GM04503 (cell line): ENCODE measurements at regions not wholly inside any gene's neighbourhood (a gene's known extent, or its start where the extent isn't known, plus 50 kb on each side); places are given as distances from the start of the nearest gene placed in this dataset.

Experiments used
- DNase-seq: peaks from one replicate; pipeline ENCODE4 v3.0.0-alpha.2; 2012; ENCODE audit warnings: low read depth

GRCh38 chr12:76611533-76611932 is 52.0 kb upstream of the OSBPL8 start:
- peak; percentile 91 for DNase-seq

- DNase-seq = no peak
Observed at GRCh38 chr12:76614364-76614763, 54.8 kb upstream of the OSBPL8 start.

GRCh38 chr12:76618031-76618430 is 58.5 kb upstream of the OSBPL8 start:
- no peak for DNase-seq

DNA sequence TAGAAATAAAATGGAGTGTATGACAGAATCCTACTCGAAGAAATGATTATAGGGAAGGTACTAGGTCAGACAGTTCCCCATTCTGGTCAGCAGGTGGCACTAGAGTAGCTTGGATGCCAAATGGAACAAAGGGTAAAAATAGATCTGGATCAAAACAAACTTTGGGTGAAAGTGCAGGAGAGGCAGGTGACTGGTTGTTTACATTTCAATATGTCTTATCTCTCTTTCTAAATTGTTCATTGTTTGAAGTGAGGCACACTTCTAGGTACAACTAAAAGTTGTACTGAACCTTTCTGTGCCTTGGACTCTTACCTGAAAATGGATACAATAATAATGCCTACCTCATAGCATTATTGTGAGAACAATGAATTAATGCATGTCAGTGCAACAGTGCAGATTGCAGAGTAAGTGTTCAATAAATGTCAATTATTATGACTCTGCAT is 62.0 kb upstream of the OSBPL8 start:
- DNase-seq = no peak

- no peak for DNase-seq
Observed at GRCh38 chr12:76622351-76622750, 62.8 kb upstream of the OSBPL8 start.

- DNase-seq = no peak
Observed at GRCh38 chr12:76622915-76623314, 63.3 kb upstream of the OSBPL8 start.

- peak; percentile 55 for DNase-seq
Observed at GRCh38 chr12:76623931-76624330, 64.4 kb upstream of the OSBPL8 start.

GRCh38 chr12:76627346-76628135 is 68.0 kb upstream of the OSBPL8 start:
- DNase-seq = no peak

- no peak for DNase-seq
Observed at GRCh38 chr12:76628745-76629144, 69.2 kb upstream of the OSBPL8 start.

- no peak for DNase-seq
Observed at GRCh38 chr12:76631741-76632140, 72.2 kb upstream of the OSBPL8 start.

- no peak for DNase-seq
Observed at GRCh38 chr12:76633415-76633814, 73.8 kb upstream of the OSBPL8 start.

DNA sequence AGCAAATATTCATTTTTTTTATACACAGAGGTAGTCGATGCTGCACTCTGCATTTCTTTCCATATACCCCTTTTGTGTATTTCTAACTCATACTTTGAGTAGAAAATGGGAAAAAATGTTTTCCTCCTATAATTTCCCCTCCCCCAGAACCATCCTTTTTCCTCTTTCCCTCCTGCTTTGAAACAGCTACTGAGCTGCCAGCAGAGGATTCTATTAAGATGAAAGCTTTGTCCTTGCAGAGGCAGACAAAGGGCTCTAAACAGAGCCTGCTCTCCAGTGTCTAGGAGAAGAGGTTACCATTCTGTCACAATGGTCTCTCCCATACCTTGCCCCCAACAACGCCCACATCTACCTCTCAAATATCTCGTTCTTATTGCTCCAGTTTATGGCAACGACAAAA is 74.6 kb upstream of the OSBPL8 start:
- DNase-seq = no peak

GRCh38 chr12:76636121-76636692 is 76.6 kb upstream of the OSBPL8 start:
- DNase-seq = no peak

DNA sequence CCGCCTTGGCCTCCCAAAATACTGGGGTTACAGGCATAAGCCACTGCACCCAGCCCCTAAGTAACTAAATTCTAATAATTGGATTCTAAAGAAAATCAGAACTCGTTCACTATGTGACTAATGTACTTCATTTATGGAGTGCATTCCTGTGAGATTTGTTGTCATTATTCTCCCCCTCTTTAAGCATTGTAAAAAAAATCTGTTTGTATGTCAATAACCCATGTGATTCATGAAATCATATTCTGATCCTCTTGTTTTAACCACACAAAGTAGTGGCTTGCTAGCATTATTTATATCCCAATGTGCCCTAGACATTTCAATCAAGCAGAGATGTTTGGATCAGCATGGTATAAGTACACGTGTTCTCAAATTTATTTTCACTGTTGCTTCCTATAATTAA is 78.2 kb upstream of the OSBPL8 start:
- DNase-seq = no peak

GRCh38 chr12:76639646-76640045 is 80.1 kb upstream of the OSBPL8 start:
- no peak for DNase-seq

DNA sequence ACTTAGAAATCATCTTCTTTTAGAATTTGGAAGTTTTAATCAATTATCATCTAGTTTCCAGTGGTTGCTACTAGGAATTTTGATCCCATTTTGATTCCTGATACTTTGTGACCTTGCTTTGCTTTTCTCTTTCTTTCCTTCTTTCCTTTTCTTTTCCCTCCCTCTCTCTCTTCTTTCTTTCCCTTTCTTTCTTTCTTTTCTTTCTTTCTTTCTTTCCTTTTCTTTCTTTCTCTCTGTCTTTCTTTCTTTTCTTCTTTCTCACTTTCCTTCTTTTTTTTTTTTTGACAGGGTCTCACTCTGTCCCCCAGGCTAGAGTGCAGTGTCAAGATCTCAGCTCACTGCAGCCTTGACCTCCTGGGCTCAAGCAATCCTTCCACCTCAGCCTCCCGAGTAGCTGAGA is 81.5 kb upstream of the OSBPL8 start:
- DNase-seq = no peak

DNA sequence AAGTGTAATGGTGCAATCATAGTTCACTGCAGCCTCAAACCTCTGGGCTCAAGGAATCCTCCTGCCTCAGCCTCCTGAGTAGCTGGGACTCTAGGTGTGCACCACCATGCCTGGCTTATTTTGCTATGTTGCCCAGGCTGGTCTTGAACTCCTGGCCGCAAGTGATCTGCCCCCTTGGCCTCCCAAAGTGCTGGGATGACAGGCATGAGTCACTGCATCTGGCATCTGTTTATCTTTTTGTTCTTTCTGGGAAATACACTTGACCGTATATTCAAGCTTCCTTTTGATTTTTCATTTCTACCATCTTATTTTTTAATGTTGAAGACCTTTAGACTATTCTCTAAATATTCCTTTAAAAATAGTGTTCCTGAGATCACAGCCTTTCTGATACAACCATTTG is 82.4 kb upstream of the OSBPL8 start:
- no peak for DNase-seq

DNA sequence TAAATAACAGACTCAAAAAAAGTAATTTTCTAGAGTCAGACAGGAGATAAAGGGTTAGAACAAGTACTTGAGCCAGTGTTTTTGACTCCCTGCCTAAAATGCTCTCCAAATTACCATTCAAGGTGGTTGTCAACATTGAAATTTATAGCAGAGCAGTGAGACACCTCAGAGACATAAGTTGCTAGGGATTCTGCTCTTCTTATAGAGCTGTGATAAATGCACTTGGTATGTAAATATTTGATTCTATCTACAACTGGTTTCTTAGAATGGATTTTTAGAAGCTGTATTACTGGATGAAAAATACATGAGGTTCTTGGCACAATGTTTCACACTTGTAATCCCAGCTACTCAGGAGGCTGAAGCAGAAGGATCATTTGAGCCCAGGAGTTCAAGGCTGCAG is 83.9 kb upstream of the OSBPL8 start:
- no peak for DNase-seq

- no peak for DNase-seq
Observed at GRCh38 chr12:76644950-76645349, 85.4 kb upstream of the OSBPL8 start.

GRCh38 chr12:76645934-76646333 is 86.4 kb upstream of the OSBPL8 start:
- DNase-seq = no peak

DNA sequence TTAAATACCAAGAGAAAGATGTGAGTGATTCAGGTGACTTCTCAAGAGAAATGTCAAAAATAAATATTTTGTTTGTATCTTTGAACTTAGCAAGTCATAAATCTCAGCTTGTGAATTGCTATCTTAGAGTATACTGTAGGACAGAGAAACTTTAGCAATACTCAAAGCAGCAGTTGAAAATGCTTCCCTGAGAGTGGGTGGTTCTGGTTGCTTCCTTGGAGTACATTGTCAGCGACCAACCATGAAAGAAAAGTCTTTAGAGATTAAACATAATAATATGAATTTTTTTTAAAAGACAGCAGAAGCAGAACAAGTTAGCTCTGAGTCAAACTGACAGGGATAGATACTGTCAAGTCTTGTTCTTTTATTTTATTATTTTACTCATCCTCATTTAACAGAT is 86.8 kb upstream of the OSBPL8 start:
- DNase-seq = no peak

DNA sequence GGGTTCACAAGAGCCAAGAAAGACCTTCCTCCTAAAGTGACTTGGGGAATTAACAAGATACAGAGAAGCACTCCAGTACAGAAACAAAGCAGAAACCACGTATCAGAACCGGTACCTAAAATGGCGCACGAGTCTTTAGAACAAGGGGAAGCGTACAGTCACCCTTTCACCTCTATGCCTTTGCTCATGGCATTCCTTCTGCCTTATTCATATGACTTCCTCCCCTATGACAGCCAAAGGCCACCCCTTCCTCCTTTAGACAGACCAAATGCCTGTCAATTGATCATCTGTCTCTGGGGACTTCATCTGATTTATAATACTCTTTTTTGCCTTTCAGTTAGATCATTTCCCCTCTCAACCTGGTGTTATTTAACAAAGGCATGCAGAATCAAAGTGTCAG is 89.5 kb upstream of the OSBPL8 start:
- no peak for DNase-seq

DNA sequence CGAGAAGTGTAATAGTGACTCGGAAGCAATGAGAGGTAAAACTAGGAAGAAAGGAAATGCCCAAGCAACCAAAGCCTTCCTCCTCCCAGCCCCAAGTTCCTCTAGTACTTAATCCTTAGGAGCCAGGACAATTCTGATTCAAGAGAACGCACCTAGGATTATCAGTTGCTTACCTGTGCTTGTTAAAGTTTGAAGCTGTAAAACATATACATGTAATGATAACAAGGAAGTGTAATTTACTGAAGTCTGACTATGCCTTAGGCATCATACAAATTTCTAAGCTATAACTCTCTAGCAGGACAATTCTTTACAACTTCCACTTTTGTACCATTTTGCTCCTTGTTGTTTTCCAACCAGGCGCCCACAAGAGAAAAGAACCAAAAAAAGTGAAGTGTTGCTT is 92.8 kb upstream of the OSBPL8 start:
- DNase-seq = no peak

DNA sequence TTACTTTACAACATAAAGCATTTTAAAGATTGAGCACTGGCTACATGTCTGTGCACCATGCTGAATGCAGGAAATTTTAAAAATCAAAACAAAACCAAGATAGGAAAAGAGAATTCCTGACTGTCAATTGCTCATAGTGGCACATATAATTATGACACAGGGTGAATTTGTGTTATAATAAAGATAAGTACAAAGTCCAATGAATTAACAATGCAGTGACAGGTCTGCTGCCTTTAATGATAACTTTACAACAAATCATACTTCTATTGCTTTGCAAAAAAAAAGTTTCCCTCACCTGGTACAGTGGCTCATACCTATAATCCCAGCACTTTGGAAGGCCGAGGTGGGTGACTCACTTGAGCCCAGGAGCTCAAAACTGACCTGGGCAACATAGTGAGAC is 93.8 kb upstream of the OSBPL8 start:
- DNase-seq = no peak
